ENCODE measurements at regions not wholly inside any gene's neighbourhood (a gene's known extent, or its start where the extent isn't known, plus 50 kb on each side); places are given as distances from the start of the nearest gene placed in this dataset.

DNA sequence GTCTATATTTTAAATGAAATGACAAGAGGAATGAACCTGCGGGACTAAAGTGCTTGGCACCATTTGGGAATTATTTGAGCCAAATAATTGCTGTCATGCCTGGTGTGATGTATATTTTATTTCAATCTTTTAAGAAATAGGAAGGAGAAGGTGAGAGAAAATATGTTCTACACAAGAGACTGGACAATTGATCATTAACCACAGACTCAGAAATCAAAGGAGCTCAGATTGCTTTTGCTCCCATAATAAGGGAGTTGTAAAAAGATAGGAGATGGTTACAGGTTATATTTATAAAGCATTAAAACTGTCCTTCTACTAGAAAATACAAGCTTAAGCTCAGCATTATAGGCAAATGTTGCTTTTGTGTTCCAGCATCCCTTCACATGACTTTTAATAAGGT lies 515.2 kb upstream of the SULF2 start:
- TF ChIP-seq, protein P1, sequence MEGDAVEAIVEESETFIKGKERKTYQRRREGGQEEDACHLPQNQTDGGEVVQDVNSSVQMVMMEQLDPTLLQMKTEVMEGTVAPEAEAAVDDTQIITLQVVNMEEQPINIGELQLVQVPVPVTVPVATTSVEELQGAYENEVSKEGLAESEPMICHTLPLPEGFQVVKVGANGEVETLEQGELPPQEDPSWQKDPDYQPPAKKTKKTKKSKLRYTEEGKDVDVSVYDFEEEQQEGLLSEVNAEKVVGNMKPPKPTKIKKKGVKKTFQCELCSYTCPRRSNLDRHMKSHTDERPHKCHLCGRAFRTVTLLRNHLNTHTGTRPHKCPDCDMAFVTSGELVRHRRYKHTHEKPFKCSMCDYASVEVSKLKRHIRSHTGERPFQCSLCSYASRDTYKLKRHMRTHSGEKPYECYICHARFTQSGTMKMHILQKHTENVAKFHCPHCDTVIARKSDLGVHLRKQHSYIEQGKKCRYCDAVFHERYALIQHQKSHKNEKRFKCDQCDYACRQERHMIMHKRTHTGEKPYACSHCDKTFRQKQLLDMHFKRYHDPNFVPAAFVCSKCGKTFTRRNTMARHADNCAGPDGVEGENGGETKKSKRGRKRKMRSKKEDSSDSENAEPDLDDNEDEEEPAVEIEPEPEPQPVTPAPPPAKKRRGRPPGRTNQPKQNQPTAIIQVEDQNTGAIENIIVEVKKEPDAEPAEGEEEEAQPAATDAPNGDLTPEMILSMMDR (IDR thresholded peaks at IDR 0.05) = no peak
- TF ChIP-seq POLR2AphosphoS5 (IDR thresholded peaks at IDR 0.05; ENCODE audit: insufficient read depth in 1 of 2, low read depth in 1 of 2) = no peak
- no peak for TF ChIP-seq POLR2A (IDR thresholded peaks at IDR 0.05)
